Pulmonary artery endothelial cell (primary cell): ENCODE measurements at regions not wholly inside any gene's neighbourhood (a gene's known extent, or its start where the extent isn't known, plus 50 kb on each side); places are given as distances from the start of the nearest gene placed in this dataset.
"Not testable (repeated sequence)": the region's sequence is repeated elsewhere in the genome, so short reads cannot be mapped to it uniquely, and the experiment has no call there.

Source experiments
- DNase-seq: peaks from one replicate; pipeline ENCODE4 v3.0.0-alpha.2; 2011; ENCODE audit warnings: low read depth, low spot score

DNA sequence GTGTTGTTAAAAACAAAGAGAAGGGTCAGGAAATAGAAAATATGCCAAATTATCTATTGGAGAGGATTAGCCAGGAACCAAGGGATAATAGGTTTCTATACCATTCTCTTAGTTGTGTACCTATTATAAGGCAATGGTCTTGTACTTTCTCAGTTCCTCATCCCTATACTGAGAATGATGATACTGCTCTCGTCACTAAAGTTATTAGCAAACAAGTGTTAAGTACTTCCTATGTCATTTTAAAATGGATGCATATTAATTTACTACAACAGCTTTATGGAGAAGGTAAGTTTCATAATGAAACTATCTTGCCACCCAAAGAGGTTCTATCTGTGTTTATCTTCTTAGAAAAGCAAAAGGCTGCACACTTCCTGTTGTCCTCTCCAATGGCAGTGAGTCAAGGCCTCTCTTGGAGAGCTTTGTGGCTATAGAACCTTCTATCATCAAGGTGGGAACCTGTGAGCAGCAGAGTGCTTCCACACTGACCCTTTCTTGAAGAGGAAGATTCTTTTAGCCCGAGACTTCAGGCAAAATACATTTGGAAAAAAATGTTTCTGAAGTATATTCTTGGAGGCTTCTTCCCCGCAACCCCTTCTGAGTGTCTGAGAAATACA is 460.7 kb upstream of the FANCL start:
- DNase-seq, result no peak

DNA sequence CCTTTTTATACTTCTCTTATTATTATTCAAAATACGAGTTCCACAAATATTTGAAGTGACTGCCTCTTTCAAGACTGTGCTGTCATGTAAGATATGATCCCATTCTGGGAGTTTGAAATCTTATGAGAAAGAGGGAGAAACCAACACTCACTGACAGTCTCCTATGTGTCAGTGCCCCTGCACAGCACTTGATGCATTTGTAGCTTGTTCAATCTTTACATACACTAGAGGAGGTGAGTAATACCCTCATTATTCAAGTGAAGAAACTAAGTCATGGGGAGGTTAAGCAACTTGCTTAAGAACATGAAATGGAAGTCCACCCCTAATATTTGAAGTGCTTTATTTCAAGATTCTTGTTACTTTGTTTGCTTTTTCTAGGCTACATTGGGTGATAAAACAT is 459.5 kb upstream of the FANCL start:
- DNase-seq, result no peak

DNA sequence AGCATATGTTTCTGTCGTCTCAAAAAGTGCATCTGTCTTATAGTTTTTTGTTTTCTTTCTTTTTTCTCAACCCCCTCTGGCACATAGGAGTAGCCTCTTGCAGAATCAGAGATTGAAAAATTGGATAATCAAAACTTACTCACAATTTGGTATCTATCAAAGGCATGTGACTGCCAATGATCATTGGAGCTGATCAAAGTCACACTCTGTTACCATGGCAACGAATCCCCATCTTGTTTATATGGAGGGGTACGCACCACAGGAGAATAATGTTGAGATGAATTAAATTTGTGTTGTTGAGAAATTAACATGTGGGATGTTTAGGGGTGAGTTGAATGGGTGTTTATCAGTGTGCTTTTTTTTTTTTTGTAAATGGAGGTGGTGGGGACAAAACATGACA is 458.3 kb upstream of the FANCL start:
- no peak for DNase-seq

DNA sequence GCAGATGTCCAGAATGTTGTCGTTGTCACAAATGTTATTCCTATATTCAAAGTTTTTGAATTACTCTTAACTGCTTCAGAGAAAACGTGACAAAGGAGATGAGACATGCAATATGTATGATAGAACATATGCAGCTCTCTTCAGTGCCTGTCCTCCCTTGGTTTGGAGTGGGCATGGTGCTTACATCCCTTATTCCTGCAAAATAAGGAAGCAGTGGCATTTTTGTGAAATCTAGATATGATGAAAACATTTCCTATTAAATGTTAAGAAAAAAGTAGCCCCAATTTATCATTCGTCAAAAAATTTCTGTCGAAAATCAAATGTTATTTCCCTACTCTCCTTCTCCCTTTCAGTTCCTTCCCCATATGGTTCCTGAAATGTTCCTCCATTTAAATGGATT is 457.5 kb upstream of the FANCL start:
- DNase-seq, result no peak

DNA sequence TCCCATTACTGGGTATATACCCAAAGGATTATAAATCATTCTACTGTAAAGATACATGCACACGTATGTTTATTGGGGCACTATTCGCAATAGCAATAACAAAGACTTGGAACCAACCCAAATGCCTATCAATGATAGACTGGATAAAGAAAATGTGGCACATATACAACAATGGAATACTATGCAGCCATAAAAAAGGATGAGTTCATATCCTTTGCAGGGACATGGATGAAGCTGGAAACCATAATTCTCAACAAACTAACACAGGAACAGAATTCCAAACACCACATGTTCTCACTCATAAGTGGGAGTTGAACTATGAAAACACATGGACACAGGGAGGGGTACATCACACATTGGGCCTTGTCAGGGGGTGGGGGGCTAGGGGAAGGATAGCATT is 453.0 kb upstream of the FANCL start:
- not testable (repeated sequence) for DNase-seq

DNA sequence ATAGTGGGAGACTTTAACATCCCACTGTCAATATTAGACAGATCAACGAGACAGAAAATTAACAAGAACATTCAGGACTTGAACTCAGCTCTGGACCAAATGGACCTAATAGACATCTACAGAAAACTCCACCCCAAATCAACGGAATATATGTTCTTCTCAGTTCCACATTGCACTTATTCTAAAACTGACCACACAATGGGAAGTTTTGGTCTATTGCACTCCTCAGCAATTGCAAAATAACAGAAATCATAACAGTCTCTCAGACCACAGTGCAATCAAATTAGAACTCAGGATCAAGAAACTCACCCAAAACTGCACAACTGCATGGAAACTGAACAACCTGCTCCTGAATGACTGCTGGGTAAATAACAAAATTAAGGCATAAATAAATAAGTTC is 449.9 kb upstream of the FANCL start:
- not testable (repeated sequence) for DNase-seq

DNA sequence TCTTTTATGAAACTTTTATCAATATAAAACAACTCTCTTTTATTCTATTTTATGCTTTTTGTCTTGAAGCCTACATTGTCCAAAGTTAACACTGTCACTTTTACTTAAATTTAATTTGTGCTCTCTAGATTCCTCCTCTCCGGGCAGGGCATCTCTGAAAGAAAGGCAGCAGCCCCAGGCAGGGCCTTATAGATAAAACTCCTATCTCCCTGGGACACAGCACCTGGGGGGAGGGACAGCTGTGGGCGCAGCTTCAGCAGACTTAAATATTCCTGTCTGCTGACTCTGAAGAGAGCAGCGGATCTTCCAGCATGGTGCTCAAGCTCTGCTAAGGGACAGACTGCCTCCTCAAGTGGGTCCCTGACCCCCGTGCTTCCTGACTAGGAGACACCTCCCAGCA is 447.7 kb upstream of the FANCL start:
- no peak for DNase-seq

DNA sequence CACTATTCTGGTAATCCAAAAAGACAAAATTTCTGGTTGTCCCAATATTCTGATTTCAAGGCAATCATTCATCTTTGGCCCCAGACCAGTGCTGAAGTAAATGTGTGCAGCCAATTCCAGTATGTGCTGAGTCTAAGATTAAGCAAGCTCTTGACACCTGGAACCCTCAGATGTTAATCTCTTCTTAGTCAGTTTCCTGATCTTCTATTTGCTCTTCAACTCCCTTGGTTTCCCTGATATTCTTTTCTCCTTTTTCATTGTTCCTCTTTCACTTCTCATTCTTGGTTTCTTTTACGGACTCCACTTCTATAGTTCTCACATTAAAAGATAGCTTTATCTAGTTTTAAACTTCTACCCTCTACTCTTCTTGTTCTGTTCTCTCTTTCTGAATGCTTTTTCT is 445.7 kb upstream of the FANCL start:
- no peak for DNase-seq

DNA sequence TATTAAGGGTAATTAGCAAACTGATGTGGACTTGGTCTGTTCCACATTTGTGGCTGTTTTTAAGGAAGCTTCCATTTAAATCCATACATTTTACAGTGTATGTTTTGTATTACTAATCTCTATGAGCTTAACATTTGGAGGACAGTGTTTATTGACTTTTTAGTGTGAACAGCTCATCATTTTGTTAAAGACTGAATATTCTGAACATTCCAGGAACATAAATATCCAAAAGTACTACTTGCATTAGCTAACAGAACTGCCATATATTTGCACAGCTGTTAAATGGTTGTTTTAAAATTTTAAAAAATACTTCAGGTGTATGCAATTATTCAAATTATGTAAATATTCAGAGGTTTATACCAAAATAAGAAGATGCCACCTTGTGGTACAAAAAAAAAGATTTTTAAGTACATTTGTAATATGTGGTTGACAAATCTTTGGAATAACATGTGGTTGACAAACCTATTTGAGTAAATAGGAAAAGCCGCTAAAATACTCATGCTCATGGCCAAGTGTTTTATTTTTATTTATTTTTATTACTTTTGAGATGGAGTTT is 439.7 kb upstream of the FANCL start:
- DNase-seq, result no peak

DNA sequence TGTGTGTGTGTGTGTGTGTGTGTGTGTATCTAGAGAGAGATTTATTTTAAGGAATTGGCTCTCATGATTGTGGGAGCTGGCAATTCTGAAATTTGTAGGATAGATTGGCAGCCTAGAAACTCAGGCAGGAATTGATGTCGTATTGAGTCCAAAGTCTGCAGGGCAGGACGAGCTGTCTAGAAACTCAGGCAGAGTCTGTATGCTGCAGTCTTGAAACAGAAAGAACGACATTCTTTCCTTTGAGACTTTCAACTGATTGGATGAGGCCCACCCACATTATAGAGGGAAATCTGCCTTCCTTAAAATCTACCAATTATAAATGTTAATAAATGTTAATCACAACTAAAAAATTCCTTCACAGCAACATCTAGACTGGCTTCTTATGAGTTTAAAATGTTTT is 436.6 kb upstream of the FANCL start:
- no peak for DNase-seq

DNA sequence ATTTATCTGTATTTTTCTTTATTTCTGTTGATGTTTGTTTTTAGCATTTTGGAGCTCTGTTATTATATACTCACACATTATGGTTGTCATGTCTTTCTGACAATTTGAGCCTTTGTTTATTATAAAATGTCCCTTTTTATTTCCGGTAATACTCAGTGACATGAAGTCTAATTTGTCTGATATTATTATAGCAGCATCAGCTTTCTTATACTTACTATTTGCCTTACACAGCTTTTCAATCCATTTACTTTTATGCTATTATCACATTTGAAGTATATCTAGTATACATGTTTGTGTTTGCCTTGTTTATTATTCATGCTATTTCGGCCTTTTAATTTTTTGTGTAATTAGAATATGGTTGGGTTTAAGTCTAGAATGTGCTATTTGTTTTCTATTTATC is 430.6 kb upstream of the FANCL start:
- DNase-seq, result no peak

DNA sequence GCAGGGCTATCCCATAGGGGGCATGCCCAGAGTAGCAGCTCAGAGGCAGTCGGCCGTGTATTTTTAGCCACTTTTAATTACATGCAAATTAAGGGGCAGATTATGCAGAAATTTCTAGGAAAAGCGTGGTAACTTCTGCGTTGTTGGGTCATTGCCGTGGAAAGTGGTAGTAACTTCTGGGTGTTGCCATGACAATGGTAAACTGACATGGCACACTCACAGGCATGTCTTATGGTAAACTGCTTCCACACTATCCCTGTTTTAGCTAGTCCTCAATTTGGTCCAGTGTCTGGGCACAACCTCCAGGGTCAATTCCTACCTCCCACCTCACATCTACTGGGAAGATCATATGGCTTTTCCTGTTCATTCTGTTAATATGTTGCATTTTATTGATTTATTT is 428.9 kb upstream of the FANCL start:
- DNase-seq, result no peak

DNA sequence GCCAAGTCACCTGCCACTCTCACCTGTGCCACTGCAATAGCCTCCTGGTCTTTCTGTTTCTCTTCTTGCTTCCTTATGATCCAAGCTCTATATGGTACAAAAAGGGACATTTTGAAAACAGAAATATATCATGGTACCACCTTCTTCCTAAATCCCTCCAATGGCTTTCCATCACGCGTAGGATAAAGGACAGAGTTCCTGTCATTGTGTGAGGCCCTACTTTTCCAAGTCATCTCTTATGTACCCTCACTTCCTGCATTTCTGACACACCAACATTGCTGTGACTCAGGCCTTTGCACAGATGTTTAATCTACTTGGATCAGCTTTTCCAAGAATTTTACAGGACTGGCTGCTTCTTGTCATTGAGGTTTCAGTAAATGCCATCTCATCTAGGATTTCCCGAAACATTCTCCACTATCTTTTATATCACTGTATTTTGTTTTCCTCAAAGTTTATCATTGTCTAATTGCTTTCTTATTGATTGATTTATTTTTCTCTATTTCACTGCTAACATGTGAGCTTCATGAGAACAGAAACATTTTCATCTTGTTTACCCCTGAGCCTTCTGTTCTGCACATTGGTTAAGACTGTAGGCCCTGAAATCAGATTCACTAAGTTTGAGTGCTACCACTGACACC is 426.1 kb upstream of the FANCL start:
- DNase-seq, result no peak

DNA sequence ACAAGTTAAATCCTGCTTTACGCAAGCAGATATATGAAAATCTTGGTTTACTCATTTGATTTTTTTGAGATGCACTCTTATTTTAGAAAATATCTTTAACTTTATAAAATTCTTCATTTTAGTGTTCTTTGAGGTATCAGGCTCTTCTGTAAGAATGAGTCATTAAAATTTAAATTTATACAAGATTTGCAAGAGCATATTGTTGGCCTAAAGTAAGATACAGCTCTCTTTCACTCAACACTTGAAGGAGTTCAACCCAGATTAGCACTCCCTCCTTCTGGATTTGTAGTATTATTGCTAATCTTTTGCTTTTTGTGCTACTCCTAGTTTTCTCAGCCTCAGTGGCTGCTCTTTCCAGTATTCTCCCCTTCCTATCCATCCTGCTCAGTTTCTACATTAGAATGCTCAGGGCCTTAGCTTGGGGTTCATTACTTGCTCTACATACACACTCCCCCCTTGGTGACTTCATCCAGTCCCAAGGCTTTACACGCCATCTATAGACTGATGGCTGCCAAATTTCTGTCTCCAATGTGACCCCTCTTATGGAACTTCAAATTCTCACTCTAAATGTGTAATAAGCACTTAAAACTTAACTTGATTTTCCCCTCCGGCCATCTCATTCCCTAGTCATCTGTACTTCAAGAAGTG is 425.3 kb upstream of the FANCL start:
- no peak for DNase-seq

DNA sequence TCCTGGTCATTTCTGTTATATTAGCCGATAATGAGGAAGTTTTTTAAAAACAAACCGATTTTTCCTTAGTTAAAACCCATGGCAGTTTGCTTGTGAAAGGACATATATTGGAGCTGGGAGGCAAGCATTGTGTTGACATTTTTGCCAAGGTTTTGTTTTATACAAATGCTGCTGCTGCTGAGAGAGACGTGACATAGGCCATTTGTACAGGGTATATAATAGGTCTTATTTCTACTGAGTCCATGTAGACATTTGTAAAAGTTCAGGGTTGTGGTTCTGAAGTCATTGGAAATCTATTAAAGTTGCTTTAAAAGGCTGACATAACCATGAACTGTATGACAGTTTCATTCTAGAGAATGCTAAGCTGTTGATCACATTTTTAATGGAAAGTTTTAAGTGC is 424.0 kb upstream of the FANCL start:
- DNase-seq, result no peak

DNA sequence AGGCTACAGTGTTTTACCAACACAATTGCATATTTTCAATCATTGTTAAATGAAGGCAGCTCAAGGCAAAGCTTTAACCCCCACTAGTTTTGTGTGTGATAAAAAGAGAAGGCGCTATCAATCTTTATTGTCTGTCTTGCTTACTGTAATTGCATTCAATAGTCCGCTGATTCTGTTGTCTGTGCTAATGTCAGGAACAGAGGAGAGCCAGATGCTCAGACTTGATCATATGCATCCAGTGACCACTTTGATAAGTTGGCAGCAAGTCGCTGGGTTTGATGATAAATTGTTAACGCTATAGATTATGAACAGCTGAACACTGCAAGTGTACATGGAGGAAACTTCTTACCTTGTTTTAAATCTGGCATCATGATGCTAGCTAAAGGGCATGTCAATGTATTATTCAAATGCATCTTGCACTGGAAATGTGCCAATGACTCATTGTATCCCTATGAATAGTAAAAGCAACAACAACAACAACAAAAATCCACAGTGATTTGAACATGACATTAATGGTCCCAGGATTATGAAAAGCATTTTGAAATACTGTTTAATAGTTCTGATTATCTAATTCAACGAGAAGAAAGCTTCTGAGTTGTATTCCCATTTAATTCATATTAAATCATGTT is 423.5 kb upstream of the FANCL start:
- DNase-seq, result no peak

DNA sequence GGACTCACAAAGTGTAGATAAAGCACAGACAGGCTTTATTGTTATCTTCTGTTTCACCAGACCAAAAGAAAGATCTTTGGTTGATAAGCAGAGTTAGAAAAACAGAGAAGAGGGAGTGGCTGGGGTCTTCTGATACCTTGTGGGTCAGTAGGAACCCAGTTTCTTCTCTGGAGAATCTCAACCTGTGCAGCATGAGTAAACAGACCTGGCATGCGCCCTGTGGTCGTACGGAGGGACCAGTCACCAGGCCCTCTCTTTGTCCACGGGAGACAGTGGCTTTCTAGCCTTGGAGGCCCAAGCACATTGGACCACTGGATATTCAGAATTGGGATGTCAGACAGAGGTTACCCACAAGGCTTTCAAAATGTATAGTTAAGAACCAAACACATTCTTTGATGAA is 418.9 kb upstream of the FANCL start:
- no peak for DNase-seq

DNA sequence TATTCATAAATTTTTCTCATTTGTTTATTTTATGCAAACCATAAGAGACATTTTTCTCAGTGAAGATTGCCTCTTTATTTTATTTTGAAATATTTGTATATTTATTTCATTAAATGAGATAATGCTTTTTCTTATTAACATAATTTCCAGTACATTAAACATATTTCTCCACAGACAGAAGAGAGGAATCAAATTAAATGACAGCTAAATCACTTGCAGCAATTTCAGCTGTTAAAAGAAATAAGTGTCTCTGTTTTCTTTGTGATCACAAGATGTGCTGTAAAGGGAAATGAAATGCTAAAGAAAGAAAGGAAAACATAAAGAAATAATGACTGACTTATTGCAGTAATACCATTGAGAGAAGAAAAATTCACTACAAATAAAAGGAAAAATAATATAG is 414.0 kb upstream of the FANCL start:
- no peak for DNase-seq

DNA sequence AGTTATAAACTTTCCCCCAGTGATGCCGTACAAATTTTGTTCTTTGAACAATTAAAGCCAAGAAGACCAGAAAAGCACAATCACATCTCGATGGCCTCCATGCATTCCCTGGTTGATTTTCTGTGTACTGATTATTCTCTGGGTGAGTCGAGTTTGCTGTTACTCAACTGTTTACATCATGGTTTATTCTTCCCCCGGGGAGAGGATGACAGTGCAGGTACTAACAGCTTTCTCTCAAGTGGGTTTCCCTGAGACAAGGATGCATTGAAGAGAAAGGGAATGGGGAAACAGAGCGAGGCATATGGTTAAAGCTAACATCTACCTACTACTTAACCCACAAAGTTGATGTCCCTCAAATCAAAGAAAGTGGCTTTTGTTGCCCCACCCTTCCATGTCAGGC is 410.8 kb upstream of the FANCL start:
- no peak for DNase-seq

DNA sequence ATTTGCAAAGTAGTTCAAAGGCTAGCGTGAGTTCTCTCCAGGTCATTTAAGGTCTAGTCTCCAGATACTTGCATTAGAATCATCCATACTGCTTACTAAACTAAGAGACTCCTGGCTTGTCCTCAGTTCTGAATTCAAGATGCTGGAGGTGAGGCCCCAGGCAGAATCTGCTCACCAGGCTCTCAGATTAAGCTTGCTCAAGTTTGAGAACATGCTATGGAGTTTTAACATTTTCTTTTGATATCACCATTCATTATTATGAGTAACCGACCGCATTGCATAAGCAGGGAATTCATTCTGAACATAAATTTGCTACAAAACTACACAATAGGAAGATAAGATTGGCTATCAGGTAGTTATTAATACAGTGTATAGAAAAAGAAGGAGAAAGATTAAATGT is 409.7 kb upstream of the FANCL start:
- no peak for DNase-seq

DNA sequence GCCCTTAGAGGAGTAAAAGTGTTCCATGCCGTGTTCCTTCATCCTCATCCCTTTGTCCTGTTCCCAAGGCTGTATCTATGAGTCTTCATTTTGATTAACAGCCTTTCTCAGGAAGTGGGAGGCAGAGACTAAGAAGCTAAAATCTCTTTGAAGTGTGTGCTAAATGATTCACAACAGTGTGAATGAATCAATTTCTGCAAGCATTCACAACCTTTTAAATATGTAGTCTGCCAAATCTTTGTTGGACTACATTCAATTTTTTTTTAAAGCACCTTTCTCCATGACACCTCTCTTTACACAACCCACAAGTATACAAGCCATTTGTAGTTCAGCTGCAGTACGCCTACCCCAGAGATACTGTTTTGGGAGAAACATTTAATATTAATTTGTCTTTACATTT is 408.6 kb upstream of the FANCL start:
- no peak for DNase-seq

DNA sequence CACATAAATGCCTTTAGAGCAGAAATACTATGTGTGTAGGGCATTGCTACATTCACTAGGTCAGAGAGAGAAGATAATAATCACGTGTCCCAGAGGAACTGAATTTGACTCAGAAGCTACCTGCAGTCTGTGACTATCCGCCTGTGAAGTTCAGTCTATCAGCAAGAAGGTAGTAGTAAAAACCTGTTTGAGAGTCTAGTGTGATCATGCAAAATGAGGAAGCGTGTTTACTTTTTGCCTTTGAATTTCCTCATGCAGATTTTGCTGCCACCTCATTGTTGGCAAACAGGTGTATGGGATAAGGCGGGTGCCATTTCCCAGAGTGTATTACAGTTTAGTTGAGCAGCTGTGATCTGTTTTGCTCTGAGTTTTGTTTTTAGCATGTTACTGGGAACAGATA is 403.9 kb upstream of the FANCL start:
- DNase-seq, result no peak

DNA sequence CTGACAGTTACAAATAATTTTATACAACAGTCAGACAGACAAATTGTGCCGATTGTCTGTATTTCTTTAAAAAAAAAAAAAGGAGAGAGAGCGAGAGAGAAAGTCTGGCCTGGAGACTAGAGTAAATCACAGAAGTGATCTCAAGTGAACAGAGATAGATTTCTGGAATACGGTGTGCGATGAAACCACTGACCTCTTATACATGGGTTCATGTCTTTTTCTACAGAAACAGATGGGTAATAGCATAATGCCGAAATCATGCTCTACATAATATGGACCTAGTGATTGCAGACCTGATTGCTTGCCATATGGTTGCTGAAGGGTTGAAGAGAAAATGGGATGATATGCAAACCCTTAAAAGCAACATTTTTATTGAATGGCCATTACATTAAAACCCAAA is 403.3 kb upstream of the FANCL start:
- DNase-seq, result no peak
